ENCODE measurements at regions not wholly inside any gene's neighbourhood (a gene's known extent, or its start where the extent isn't known, plus 50 kb on each side); places are given as distances from the start of the nearest gene placed in this dataset.
A peak's percentile ranks its signal among the peaks of the same experiment; 100 is the strongest.

DNA sequence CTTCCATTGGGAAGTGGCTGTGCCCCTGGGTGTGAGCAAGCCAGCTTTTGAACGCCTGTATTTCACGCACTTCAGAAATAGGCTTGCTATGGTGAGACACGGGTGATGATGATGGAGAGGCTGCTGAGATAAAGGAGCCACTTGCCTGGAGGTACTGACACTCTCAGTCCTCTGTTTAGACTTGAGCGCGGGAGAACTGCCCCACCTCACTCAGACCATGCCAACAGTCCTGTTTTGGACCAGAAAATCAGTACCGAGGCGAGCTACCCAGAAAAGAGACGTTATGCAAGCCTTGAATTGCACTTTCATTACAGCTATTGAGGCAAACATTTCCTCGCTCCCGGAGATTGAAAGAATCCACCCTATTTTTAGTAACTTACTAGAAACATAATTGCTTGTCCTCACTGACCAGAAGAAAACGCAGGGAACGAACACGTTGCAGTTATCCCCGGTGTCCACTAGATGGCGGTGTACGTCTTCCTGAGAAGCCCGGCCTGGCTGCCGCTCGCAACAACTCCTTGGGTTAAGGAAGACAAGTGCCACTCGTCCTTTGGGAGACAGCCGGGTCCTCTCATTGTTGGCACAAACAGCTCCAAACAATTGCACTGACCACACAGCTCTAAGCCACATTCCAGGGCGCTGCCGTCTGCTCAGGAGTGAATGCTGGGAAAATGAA is 142.4 kb downstream of the PSAT1 start:
- TF ChIP-seq, protein P1, sequence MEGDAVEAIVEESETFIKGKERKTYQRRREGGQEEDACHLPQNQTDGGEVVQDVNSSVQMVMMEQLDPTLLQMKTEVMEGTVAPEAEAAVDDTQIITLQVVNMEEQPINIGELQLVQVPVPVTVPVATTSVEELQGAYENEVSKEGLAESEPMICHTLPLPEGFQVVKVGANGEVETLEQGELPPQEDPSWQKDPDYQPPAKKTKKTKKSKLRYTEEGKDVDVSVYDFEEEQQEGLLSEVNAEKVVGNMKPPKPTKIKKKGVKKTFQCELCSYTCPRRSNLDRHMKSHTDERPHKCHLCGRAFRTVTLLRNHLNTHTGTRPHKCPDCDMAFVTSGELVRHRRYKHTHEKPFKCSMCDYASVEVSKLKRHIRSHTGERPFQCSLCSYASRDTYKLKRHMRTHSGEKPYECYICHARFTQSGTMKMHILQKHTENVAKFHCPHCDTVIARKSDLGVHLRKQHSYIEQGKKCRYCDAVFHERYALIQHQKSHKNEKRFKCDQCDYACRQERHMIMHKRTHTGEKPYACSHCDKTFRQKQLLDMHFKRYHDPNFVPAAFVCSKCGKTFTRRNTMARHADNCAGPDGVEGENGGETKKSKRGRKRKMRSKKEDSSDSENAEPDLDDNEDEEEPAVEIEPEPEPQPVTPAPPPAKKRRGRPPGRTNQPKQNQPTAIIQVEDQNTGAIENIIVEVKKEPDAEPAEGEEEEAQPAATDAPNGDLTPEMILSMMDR (IDR thresholded peaks at IDR 0.05), result peak; percentile 89

DNA sequence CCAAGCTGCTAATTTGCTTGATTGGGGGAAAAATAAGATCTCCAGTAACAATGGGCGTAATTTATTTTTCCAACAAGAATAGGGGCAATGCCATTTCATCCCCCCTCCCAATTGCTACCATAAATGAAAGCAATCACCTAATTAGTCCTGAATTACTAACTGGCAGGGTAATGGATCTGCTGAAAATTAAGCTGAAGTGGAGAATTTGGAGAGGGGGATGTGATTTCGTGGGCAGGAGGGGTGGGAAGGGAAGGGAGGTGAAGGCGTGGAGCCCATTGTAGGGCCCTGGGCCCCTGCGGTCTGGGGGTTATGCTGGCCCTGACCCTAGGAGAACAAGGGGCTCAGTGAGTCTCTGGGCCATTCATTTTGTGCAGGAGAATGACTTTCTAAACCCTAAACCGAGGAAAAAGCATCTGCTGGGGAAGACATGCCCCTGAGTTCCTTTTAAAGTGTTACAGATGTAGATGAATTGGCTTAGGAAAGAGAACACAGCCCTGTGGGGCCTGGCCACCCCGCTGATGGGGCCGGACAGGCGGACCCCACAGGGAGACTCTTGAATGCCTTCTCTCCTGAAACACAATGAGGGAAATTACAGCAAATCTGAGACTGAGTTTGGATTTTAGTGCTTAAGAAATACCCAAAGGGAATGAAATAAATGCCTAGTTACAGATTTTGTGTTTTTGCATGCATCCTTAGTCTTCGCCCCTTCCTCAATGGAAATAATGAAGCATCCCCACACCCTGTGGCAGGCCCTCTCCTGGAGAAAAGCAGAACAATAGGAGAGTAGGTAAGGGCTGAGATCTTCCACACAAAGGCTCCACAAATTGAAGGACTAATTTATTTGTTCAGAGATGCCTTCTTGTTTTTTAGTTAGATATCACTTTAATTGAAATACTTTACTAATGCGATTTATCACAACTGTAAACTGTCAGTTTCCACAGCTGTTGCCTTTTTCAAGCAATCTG is 143.2 kb downstream of the PSAT1 start:
- TF ChIP-seq, protein P1 (IDR thresholded peaks at IDR 0.05), result no peak

DNA sequence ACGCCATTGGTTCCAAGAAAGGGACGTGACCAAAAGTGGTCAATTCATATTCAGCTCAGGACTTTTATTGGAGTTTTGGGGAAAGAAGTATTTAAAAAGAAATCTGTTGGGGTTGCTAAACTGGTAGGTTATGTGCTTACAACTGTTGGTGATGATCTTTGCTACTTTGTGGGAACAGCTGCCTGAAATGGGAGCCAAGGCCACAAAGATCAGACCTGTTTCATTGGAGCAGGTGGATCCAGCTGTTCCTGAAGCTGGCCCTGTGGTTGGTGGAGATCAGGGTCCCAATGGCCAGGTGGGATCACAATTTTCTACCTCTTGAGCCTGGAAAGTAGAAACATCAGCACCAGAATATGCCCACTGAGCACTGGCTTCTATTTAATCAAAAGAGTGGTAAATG is 144.5 kb downstream of the PSAT1 start:
- TF ChIP-seq, protein P1 (IDR thresholded peaks at IDR 0.05), result no peak

DNA sequence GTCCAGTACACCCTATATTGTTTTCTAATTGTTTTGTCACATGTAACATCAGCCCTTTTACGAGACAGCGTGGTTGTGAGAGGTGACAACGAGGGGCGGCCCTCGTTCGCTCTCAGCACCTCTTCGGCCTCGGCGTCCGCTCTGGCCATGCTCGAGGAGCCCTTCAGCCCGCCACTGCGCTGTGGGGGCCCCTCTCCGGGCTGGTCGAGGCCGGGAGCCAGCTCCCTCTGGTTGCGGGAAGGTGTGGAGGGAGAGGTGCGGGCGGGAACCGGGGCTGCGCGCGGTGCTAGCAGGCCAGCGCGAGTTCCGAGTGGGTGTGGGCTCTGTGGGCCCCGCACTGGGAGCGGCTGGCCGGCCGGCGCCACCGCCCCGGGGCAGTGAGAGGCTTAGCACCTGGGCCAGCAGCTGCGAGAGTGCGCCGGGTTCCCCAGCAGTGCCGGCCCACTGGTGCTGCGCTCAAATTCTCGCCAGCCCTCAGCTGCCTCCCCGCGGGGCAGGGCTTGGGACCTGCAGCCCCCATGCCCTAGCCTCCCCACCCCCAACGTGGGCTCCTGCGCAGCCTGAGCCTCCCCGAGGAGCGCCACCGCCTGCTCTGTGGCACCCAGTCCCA is 145.0 kb downstream of the PSAT1 start:
- TF ChIP-seq, protein P1 (IDR thresholded peaks at IDR 0.05), result no peak

DNA sequence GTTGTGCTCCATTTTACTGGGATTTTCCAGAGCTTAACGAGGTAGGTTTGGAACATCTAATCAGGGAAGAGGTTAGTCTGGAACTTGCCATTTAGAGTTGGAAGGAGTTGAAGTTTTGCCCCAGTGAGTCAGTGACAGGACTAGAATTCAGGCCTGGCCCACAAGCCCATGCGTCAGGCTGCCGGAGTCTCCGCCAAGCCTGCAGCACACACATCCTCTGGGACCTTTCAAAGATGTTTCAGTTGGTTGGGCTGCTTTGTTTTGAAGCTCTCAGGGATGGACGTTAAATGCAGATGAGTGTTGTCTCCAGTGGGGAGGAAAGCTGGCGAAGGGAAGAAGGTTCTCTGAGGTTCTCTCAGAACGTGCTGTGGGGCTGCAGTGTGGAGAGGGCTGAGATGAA is 147.0 kb downstream of the PSAT1 start:
- TF ChIP-seq, protein P1 (IDR thresholded peaks at IDR 0.05), result no peak

DNA sequence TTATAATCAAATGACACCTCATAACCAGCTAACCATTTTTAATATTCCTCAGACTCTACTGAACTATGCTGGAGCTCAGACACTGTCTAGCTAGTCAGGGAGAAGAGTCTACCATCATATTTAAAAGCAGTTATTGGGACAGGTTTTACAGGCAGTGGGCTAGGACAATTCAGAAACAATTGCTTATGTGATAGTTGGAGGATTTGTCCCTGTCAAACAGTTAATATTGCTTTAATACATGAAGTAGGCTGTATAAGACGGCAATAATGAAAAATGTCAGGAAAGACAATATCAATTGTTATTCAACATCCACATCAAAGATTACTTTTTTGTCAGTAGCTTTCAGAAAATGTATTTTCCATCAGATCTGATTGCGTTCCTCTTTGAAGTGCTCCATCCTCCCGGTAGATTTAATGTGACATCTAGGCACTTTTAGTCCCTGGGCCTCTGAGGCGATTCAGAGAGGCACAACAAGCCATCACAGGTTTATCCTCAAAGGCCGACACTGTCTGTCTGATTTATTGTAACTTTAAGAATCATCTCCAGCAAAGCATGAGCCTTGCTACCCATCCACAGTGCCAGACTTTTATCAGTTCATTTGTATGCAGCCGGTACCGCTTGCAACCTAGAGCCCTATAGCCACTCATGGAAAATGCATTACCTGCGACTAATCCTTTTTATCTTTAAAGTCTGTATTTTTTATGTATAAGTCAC is 152.2 kb downstream of the PSAT1 start:
- TF ChIP-seq, protein P1 (IDR thresholded peaks at IDR 0.05), result no peak

DNA sequence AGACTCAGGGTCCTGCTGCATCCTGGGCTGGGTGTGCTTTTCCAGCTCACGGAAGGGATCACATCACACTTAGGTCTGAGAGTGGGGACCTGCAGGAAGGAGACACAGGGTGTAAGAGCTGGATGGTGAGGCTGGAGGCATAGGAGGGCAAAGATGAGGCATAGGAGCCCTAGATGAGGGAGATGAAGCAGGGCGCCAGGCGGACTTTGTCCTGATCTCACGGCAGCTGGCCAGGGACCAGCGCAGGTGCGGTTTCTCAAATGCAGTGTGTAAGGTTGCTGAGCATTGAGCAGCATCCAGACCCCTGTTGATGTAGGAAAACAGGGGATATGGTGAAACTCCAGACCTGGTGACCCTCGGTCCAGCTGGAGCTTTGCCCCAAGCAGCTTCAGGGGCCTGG is 156.5 kb downstream of the PSAT1 start:
- TF ChIP-seq, protein P1 (IDR thresholded peaks at IDR 0.05), result no peak

Measured in LNCAP (cell line).